GM12892 (cell line): ENCODE measurements at regions not wholly inside any gene's neighbourhood (a gene's known extent, or its start where the extent isn't known, plus 50 kb on each side); places are given as distances from the start of the nearest gene placed in this dataset.

ENCODE experiments used
- DNase-seq: peaks from one replicate; pipeline ENCODE4 v3.0.0; 2011; ENCODE audit not compliant: insufficient read length
- FAIRE-seq: peaks from 2 replicates; lab custom pipeline; 2011; peaks lifted over from hg19 to GRCh38; lab: Jason Lieb, UNC
- POLR2A ChIP-seq: IDR thresholded peaks from 2 replicates; pipeline ENCODE4 v1.6.1; 2011; ENCODE audit warnings: low read depth, low read length, control low read depth
- POLR2AphosphoS5 ChIP-seq: IDR thresholded peaks from 2 replicates; pipeline ENCODE4 v1.6.1; 2011; ENCODE audit warnings: low read depth, low read length, control low read depth
- TAF1 ChIP-seq: IDR thresholded peaks from 2 replicates; pipeline ENCODE4 v1.6.1; 2011; ENCODE audit warnings: low read depth, mild to moderate bottlenecking, control low read depth, low read length, borderline replicate concordance

DNA sequence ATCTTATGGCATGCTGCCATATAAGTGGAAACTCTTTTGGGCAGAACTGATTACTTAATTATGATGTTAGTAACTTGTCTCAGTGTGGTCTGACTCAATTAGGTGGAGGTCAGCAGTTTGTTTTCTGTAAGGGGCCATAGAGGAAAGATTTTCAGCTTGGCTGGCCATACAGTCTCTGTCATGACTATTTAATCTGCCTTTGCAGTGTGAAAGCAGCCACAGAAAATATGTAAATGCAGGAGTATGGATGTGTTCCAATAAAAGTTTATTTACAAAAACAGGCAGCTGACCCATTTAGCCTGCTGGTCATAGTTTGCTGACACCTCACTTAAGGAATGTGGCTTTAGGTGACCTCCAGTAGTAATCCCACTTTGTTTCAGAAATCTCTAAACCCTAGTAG lies 700.7 kb downstream of the EPM2A start:
- DNase-seq (no peak), FAIRE-seq (no peak)
- TF ChIP-seq POLR2A: no peak
- TF ChIP-seq TAF1: no peak
- no peak for TF ChIP-seq POLR2AphosphoS5

DNA sequence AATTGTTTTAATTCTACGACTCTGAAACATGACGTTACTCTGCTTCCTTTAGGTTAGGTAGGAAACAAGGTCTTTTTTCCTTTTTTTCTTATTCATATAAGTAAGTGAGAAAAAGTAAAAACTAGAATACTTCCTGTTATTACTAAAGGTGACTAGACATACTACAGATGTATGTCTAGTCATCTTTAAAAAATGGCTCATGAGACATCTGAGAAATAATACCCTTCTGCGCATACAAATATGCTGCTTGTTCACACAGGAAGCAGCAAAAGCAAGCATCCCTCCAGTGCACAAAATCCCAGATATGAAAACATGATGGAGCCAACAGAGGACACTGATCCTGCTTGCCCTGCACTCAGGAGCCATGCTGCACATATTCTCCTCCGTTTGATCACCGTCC lies 699.1 kb downstream of the EPM2A start:
- no peak for TF ChIP-seq POLR2A
- TF ChIP-seq POLR2AphosphoS5: no peak
- no peak for TF ChIP-seq TAF1
- DNase-seq: no peak
- no peak for FAIRE-seq

- FAIRE-seq (no peak), DNase-seq (no peak)
- no peak for TF ChIP-seq POLR2A
- TF ChIP-seq POLR2AphosphoS5: no peak
- TF ChIP-seq TAF1: no peak
Observed at GRCh38 chr6:145036848-145037567, 698.3 kb downstream of the EPM2A start.

- FAIRE-seq: no peak
- TF ChIP-seq POLR2A: no peak
- no peak for TF ChIP-seq TAF1
- TF ChIP-seq POLR2AphosphoS5: no peak
- no peak for DNase-seq
Observed at GRCh38 chr6:145042559-145042958, 692.8 kb downstream of the EPM2A start.

DNA sequence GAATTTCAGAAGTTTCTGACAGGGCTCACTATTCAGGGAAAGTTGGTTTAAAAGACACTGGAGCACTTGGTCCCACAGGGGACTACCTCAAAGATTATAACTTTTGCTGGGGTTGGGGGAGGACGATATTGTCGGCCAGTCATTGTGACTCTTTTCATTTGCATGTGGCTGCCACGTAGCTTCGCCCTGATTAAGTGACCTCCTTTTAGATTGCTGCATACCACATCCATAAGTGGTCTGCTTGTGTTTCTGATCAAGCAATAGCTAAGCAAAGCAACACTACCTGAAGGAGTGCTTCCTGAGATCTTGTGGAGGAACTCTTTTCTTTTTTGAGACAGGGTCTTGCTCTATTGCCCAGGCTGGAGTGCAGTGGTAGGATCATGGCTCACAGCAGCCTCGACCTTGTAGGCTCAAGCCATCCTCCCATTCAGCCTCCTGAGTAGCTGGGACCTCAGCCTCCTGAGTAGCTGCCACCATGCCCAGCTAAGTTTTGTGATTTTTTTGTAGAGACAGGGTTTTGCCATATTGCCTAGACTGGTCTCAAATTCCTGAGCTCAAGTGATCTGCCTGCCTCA lies 691.3 kb downstream of the EPM2A start:
- no peak for DNase-seq
- TF ChIP-seq TAF1: no peak
- no peak for TF ChIP-seq POLR2A
- TF ChIP-seq POLR2AphosphoS5: no peak
- no peak for FAIRE-seq

GRCh38 chr6:145044641-145045246 lies 690.6 kb downstream of the EPM2A start:
- TF ChIP-seq POLR2A (no peak), POLR2AphosphoS5 (no peak), TAF1 (no peak)
- no peak for DNase-seq
- FAIRE-seq: no peak

DNA sequence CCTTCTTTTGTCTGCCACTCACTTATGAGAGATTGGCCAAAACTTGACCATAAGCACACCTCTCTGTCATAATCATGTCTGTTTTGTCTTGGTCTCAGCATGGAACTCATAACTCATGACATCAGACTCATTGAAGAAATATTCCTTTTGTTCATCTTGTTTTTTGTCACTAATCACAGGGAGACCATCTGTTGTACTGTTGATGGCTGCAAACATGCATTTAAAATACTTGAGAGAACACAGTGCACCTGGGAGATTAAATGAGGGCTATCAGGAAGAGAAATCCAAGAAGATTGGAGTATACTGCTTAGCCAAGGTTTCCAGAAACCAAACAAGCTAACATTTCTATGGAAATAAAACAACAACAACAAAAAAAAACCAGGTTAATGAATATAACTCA lies 689.7 kb downstream of the EPM2A start:
- FAIRE-seq (no peak), DNase-seq (no peak)
- no peak for TF ChIP-seq TAF1
- no peak for TF ChIP-seq POLR2A
- no peak for TF ChIP-seq POLR2AphosphoS5

DNA sequence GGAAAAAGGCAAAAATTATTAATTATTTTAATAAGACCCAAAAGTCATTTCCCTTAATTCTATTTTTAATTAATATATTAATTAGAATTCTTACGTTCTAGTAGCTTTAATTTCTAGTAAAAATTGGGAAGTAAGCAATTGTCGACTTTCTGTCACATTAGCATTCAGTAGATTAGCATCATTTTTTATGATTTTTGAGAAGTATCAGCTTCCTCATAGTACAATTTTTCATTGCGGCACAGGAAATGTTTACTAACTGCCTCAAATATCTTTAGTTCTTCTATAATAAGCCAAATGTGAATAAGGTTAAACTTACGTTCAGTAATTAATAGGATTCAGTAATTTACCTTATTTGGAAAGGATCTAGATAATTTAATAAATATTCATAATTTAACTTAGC lies 687.4 kb downstream of the EPM2A start:
- FAIRE-seq (no peak), DNase-seq (no peak)
- TF ChIP-seq POLR2AphosphoS5: no peak
- TF ChIP-seq POLR2A: no peak
- no peak for TF ChIP-seq TAF1

GRCh38 chr6:145051661-145052060 lies 683.7 kb downstream of the EPM2A start:
- DNase-seq (no peak), FAIRE-seq (no peak)
- no peak for TF ChIP-seq TAF1
- no peak for TF ChIP-seq POLR2A
- no peak for TF ChIP-seq POLR2AphosphoS5

DNA sequence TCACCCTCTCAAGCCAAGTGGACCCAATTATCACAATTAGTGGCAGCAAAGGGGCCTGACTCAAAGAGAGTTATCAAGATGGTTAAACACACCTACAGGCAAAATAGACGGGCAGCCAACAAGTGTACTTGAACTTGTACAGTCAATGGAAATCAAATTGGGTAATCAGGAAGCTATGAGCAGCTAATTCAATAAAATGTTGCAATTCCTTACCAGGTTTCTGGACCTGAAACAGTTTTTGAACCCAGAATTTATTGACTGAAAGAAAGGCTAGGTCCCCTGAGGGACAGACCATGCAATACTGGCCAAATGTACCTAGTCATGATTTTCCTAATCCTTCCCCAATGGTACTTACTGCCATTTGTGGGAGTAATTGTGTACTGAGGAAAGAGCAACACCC lies 679.8 kb downstream of the EPM2A start:
- no peak for DNase-seq
- TF ChIP-seq POLR2AphosphoS5: no peak
- TF ChIP-seq POLR2A: no peak
- no peak for TF ChIP-seq TAF1
- no peak for FAIRE-seq

GRCh38 chr6:145060714-145061113 lies 674.6 kb downstream of the EPM2A start:
- TF ChIP-seq TAF1 (no peak), POLR2A (no peak), POLR2AphosphoS5 (no peak)
- no peak for DNase-seq
- FAIRE-seq: no peak

DNA sequence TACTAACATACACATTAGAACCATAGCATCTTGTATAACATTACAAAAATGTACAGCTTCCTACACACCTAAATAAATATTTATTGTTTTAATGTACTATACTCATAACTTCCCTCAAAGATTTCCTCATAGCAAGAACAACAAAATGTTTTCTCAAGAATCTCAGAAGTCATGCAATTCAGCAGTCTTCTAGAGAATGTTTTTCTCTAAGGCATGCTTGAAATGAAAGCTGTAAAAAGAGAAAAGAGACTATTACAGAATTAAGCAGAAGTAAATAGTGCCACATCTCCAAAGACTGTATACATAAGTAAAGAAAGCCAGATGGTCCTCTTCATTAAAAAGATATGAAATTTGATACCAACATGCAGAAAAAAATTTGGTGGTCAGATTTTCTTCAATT lies 672.2 kb downstream of the EPM2A start:
- DNase-seq: no peak
- FAIRE-seq: no peak
- no peak for TF ChIP-seq POLR2A
- TF ChIP-seq TAF1: no peak
- TF ChIP-seq POLR2AphosphoS5: no peak

DNA sequence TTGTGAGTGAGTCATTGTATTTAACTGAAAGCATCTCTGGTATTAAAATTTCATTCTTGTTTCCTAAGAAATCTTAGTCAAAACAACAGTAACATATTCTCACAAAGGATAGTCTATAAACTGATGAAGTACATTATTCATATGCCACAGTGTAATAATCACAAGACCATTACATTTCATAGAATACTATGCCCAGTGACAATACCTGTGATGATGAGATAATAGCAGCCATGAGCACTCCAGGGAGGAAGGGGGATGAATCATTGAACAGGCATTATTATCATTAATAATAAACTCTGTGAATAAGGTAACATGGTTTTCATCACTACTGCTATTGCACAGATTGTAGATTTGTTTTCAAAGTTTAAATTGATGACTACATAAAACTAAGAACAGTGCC lies 667.9 kb downstream of the EPM2A start:
- TF ChIP-seq POLR2A (no peak), POLR2AphosphoS5 (no peak), TAF1 (no peak)
- no peak for FAIRE-seq
- no peak for DNase-seq
